Hippocampal formation (tissue), 2 donors: ENCODE measurements at regions not wholly inside any gene's neighbourhood (a gene's known extent, or its start where the extent isn't known, plus 50 kb on each side); places are given as distances from the start of the nearest gene placed in this dataset.
"Not testable (repeated sequence)": the region's sequence is repeated elsewhere in the genome, so short reads cannot be mapped to it uniquely, and the experiment has no call there.

Experiments
- DNase-seq, 2 donors: peaks; one replicate each; lab custom pipeline; 2025; lab: John Stamatoyannopoulos, UW

DNA sequence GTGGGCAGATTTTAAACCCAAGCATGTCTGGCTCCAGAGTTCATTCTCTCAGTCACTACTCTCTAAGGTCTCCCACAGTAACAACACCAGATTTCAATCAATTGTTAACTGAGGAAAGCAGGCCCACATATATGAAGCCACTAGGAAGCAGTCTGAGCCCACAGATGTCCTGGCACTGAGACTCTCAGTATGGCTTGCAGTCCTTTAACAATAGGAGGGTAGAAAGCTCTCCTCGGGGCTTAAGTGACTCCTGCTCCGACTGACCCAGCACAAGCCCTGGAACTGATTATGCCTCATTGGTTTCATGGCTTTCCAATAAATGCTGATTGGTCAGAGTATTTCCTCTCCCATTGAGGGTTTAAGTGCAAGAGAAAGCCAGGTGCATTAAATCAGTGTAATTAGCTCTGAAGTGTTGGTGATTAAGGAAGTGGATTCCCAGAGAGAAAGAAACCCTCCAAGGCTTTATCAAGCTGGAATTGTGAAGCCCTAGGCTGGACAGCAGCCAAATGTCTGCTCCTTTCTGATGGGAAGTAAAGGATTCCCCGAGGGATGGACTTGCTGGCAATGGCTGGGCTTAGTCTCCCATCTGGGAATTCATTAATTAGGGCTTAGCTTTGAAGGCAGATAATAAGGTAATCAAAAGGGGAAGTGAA is 76.6 kb upstream of the PROKR2 start:
- no peak for DNase-seq

DNA sequence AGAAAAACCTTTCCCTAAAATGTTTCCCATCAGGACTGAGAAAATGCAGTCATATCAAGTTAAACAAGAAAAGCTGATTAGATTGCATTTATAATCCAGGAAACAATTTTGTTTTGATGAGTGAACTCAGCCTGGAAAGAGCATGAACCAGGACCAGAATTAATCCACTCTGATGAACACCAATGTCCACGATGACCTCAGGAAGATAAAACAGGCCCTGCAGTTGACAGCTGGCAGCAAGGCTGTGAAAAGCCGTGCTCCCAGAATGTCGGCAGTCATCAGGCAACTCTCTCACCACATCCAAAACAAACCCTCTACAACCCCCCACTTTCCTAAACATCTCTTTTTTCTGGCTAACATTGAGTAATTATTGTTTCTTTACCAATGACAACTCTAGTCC is 74.0 kb upstream of the PROKR2 start:
- no peak for DNase-seq

- DNase-seq, result not testable (repeated sequence)
Measured at GRCh38 chr20:5386846-5387245, 70.1 kb upstream of the PROKR2 start.

GRCh38 chr20:5381527-5381926 is 64.8 kb upstream of the PROKR2 start:
- not testable (repeated sequence) for DNase-seq

- no peak for DNase-seq
Measured at GRCh38 chr20:5377484-5377883, 60.7 kb upstream of the PROKR2 start.

DNA sequence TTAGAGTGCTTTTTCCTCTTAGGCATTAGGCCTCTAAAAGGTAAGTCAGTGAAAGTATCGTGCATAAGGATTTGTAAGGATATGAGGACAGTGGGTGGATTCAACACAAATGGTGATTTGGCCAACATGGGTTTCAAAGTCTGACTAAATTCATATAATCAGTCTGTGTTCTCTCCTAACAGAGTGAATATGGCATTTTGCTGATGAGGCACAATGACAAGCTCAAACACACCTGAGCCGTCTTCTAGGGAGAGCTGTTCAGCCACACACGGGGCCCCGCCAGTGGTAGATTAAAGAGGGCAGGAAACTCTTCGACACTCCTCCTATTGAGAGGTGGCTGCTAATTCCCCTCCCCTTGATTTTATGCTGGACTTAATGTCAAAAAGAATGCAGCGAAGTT is 59.5 kb upstream of the PROKR2 start:
- no peak for DNase-seq

DNA sequence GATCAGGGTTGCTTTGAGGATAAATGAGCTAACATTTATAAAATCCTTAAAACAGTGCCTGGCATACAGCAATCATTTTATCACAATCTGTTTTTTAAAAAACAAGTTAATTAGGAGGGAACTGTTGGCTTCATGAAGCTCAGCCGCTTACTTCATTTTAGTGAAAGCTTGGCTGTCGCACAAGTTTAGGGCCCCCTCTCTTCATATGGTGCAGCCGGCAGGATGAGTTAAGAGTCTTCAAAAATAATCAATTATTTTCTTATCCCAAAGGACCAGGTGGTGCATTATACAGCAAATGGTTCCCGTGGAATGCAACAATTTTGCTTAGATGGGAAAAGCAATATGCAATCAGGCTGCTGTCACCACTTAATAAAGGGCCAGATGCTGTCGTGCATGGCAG is 57.4 kb upstream of the PROKR2 start:
- no peak for DNase-seq

DNA sequence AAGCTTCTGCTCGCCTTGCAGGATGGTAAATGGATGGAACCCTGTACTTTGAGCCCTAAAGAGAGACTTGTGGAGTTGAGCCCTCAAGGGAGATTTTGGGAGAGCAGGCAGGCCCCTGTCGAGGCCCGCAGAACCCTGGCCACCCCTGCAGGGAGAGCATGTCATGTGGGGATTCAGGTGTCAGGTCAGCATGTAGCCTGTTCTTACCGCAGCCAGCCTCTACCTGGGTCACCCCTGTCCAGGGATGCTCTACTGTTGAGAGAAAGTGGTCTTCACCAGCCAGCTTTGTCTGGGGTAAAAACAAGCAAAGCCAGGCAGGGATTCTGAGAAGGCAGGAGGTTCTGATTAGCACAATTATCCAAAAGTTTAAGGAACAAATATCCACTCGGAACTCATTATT is 55.6 kb upstream of the PROKR2 start:
- no peak for DNase-seq

GRCh38 chr20:5369629-5370028 is 52.9 kb upstream of the PROKR2 start:
- DNase-seq, result no peak
